WTC11 (cell line): ENCODE measurements at regions not wholly inside any gene's neighbourhood (a gene's known extent, or its start where the extent isn't known, plus 50 kb on each side); places are given as distances from the start of the nearest gene placed in this dataset.

ENCODE experiments used
- ATAC-seq: fragments of 200-7000 bp; cut with Tn5 transposase; 2 replicates; pipeline ENCODE4 v1.10.0; 2021; ENCODE audit warnings: mild to moderate bottlenecking, moderate library complexity
- CTCF ChIA-PET: fragments of 300-600 bp; sonication (Branson Sonifier 250); formaldehyde crosslinking; loops from one replicate; lab custom pipeline; 2021; ENCODE audit warnings: antibody characterized with exemption; lab: Charles Lee
- POLR2A ChIA-PET: fragments of 350-600 bp; sonication (Branson Sonifier 250); formaldehyde crosslinking; loops from one replicate; lab custom pipeline; 2021; ENCODE audit warnings: antibody characterized with exemption; lab: Charles Lee
- DNase-seq: peaks from one replicate; pipeline ENCODE4 v3.0.0; 2021; ENCODE audit warnings: low spot score
- H3K27ac Mint-ChIP-seq: 2 replicates; pipeline ENCODE4 v1.8.0; 2021; ENCODE audit warnings: mixed read lengths
- H3K27me3 Mint-ChIP-seq: 2 replicates; pipeline ENCODE4 v1.8.0; 2021; ENCODE audit warnings: low read depth, mild to moderate bottlenecking, moderate library complexity, mixed read lengths
- H3K36me3 Mint-ChIP-seq: 2 replicates; pipeline ENCODE4 v1.8.0; 2021; ENCODE audit warnings: mixed read lengths
- H3K4me1 Mint-ChIP-seq: 2 replicates; pipeline ENCODE4 v1.8.0; 2022; ENCODE audit warnings: mixed read lengths
- H3K4me3 Mint-ChIP-seq: 2 replicates; pipeline ENCODE4 v1.8.0; 2021; ENCODE audit warnings: mild to moderate bottlenecking, moderate library complexity, mixed read lengths
- H3K9me3 Mint-ChIP-seq: 2 replicates; pipeline ENCODE4 v1.8.0; 2021; ENCODE audit warnings: mixed read lengths
- CREB1 ChIP-seq: sonication (generic); formaldehyde crosslinking; IDR thresholded peaks from 2 replicates; pipeline ENCODE4 v1.8.0; 2023; ENCODE audit warnings: mild to moderate bottlenecking, missing genetic modification reagents
- RELA ChIP-seq: sonication (generic); formaldehyde crosslinking; IDR thresholded peaks from 2 replicates; pipeline ENCODE4 v1.8.1; 2022; ENCODE audit warnings: missing genetic modification reagents, mild to moderate bottlenecking, borderline replicate concordance
- TEAD1 ChIP-seq: sonication (generic); formaldehyde crosslinking; IDR thresholded peaks from 2 replicates; pipeline ENCODE4 v1.8.0; 2022; ENCODE audit warnings: mild to moderate bottlenecking, missing genetic modification reagents
- ZNF232 ChIP-seq: sonication (generic); formaldehyde crosslinking; IDR thresholded peaks from 2 replicates; pipeline ENCODE4 v1.8.0; 2022; ENCODE audit warnings: mild to moderate bottlenecking, missing genetic modification reagents
- ZNF396 ChIP-seq: fragments of 250-450 bp; sonication (Bioruptor Pico); IDR thresholded peaks from 2 replicates; pipeline ENCODE4 v1.8.0; 2021; ENCODE audit warnings: mild to moderate bottlenecking, moderate library complexity, borderline replicate concordance
- TF ChIP-seq, protein P1 (sequence below): sonication (generic); formaldehyde crosslinking; IDR thresholded peaks from 2 replicates; pipeline ENCODE4 v1.8.1; 2023; ENCODE audit warnings: mild to moderate bottlenecking, missing genetic modification reagents, moderate library complexity
- TF ChIP-seq, protein P2 (sequence below): fragments of 250-450 bp; sonication (Bioruptor Pico); conservative IDR thresholded peaks from 2 replicates; pipeline ENCODE4 v1.9.0; 2021; ENCODE audit warnings: mild to moderate bottlenecking
- TF ChIP-seq, protein P3 (sequence below): sonication (generic); formaldehyde crosslinking; IDR thresholded peaks from 2 replicates; pipeline ENCODE4 v1.8.0; 2022; ENCODE audit warnings: mild to moderate bottlenecking, missing genetic modification reagents
- TF ChIP-seq, protein P4 (sequence below): sonication (generic); formaldehyde crosslinking; IDR thresholded peaks from 2 replicates; pipeline ENCODE4 v1.8.1; 2023; ENCODE audit warnings: mild to moderate bottlenecking, missing genetic modification reagents, moderate library complexity
- TF ChIP-seq, protein P5 (sequence below): fragments of 200-600 bp; IDR thresholded peaks from 2 replicates; pipeline ENCODE4 v1.8.0; 2022; ENCODE audit warnings: antibody characterized with exemption
- TF ChIP-seq, protein P6 (sequence below): sonication (generic); formaldehyde crosslinking; IDR thresholded peaks from 2 replicates; pipeline ENCODE4 v1.8.1; 2022; ENCODE audit warnings: low read depth, missing genetic modification reagents, borderline replicate concordance
- TF ChIP-seq, protein P7 (sequence below): fragments of 250-450 bp; sonication (Bioruptor Pico); IDR thresholded peaks from 2 replicates; pipeline ENCODE4 v1.9.0; 2021; ENCODE audit warnings: mild to moderate bottlenecking

DNA sequence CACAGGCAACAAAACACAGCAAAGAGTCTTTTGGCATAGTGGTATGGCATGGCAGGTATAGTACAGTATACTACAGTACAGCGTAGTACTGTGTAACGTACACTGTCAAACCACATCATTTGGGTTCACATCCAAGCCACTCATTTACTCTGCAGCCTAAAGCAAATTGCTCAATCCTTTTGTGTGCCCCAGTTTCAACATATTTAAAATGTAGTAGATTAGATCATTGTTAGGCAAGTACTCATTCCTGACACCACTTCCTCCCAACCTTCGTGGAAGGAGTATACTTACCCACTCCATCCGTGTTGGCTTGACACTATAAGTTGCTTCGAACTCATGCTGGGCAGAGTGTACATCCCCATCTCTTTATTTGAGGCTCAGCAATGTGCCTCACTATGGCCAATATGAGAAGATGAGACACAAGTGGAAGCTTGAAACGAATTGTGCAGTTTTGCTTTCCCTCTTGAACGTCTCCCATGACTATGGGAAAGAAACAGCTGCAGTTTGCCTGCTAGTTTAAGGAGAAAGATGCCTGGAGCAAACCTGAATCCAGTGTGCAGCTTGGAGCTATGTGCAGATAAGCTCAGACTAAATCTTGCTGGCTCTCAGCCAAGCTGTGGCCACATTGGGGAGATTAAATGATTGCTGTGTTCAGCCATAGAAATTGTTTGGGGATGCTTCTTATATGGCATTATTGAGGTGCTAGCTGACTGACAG is 85.7 kb upstream of the TBL1X start:
- POLR2A ChIA-PET = no interaction called here
- Mint-ChIP-seq H3K36me3 (no peaks in the 10 kb centered on the region), H3K4me3 (no peak overlapping the region), H3K4me1 (peaks cover 5% of the 10 kb centered on the region; the same call in 1 of the 2 replicates), H3K9me3 (peaks cover 10% of the 10 kb centered on the region; the same call in 1 of the 2 replicates)
- ATAC-seq (no peak), DNase-seq (no peak)
- TF ChIP-seq, protein P1, sequence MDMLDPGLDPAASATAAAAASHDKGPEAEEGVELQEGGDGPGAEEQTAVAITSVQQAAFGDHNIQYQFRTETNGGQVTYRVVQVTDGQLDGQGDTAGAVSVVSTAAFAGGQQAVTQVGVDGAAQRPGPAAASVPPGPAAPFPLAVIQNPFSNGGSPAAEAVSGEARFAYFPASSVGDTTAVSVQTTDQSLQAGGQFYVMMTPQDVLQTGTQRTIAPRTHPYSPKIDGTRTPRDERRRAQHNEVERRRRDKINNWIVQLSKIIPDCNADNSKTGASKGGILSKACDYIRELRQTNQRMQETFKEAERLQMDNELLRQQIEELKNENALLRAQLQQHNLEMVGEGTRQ (CRISPR knock-in tag) = no peak
- TF ChIP-seq CREB1 = no peak
- TF ChIP-seq, all 79 proteins: peak for 0
- H3K27ac Mint-ChIP-seq = no peak overlapping the region
- CTCF ChIA-PET = no interaction called here
- no peaks in the 10 kb centered on the region for H3K27me3 Mint-ChIP-seq

DNA sequence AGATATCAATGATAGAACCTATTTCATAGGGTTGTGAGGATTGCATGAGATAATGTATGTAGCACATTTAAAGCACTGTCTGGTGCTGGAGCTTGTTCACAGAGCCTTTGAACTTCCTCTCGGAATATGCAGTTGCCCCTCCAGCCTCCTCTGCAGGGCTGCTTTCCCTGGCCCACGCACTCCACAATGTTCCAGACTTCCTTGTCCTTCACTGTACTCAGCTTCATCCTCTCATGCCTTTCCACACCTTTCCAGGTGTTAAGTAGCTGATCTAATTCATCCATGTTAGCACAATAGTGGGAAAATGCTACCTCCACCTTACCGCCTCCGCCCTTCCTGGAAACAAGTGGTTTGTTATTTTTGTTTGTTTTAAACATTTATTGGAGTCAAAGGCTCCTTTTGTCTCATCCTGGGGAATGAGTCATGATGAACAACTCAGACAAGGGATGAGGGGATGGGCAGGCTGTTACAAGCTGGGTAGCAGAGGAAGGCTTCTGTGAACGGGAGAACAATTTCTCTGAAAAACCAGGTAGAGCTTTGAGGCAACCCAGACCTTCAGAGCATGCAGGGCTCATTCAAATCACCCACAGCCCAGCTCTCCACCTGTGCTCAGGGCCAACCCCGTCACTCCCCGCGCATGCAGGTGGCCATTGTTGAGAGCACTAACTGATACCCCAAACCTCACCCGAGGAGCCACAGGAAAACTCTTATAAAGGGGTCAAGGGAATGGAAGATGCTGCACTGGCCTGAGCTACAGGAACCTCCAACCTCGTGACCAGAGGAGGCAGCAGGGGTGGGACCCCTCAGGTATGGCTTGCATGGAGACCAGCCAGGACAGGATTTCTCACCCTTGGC is 84.9 kb upstream of the TBL1X start:
- ChIA-PET POLR2A (no interaction called here), CTCF (no interaction called here)
- no peak for DNase-seq
- Mint-ChIP-seq H3K27ac (no peak overlapping the region), H3K4me3 (no peak overlapping the region), H3K4me1 (peaks cover 5% of the 10 kb centered on the region; the same call in 1 of the 2 replicates), H3K36me3 (no peaks in the 10 kb centered on the region), H3K27me3 (no peaks in the 10 kb centered on the region), H3K9me3 (peaks cover 10% of the 10 kb centered on the region; the same call in 1 of the 2 replicates)
- TF ChIP-seq RELA (CRISPR knock-in tag) (no peak), TEAD1 (no peak), ZNF232 (no peak), ZNF396 (CRISPR knock-in tag) (no peak)
- TF ChIP-seq, protein P2, sequence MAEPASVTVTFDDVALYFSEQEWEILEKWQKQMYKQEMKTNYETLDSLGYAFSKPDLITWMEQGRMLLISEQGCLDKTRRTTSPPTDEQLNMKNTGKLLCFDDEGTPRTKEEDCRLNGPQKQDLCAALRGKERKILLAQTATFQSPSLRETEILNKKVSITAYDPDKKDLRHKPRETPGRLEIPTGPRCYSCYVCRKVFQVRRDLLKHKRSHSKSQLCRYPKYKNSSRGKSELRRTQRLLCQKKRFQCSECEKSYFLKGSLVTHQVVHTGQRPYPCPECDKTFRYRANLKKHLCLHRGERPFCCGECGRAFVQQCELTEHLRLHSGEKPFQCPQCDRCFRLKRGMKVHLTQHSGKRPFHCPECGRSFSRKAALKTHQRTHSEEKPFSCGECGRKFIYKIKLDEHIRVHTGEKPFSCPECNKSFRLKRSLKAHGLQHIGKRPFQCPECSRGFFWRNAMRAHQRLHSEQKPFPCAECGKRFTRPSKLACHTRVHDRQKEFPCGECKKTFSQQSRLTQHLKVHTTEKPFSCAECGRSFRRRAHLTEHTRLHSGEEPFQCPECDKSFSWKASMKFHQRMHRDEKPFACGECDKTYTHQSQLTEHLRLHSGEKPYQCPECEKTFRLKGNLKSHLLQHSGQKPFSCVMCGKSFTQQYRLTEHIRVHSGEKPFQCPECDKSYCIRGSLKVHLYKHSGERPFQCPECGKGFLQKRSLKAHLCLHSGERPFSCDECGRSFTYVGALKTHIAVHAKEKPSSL = no peak
- TF ChIP-seq, protein P3, sequence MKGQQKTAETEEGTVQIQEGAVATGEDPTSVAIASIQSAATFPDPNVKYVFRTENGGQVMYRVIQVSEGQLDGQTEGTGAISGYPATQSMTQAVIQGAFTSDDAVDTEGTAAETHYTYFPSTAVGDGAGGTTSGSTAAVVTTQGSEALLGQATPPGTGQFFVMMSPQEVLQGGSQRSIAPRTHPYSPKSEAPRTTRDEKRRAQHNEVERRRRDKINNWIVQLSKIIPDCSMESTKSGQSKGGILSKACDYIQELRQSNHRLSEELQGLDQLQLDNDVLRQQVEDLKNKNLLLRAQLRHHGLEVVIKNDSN (CRISPR knock-in tag) = no peak
- TF ChIP-seq, protein P4, sequence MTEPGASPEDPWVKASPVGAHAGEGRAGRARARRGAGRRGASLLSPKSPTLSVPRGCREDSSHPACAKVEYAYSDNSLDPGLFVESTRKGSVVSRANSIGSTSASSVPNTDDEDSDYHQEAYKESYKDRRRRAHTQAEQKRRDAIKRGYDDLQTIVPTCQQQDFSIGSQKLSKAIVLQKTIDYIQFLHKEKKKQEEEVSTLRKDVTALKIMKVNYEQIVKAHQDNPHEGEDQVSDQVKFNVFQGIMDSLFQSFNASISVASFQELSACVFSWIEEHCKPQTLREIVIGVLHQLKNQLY = no peak
- TF ChIP-seq, protein P5, sequence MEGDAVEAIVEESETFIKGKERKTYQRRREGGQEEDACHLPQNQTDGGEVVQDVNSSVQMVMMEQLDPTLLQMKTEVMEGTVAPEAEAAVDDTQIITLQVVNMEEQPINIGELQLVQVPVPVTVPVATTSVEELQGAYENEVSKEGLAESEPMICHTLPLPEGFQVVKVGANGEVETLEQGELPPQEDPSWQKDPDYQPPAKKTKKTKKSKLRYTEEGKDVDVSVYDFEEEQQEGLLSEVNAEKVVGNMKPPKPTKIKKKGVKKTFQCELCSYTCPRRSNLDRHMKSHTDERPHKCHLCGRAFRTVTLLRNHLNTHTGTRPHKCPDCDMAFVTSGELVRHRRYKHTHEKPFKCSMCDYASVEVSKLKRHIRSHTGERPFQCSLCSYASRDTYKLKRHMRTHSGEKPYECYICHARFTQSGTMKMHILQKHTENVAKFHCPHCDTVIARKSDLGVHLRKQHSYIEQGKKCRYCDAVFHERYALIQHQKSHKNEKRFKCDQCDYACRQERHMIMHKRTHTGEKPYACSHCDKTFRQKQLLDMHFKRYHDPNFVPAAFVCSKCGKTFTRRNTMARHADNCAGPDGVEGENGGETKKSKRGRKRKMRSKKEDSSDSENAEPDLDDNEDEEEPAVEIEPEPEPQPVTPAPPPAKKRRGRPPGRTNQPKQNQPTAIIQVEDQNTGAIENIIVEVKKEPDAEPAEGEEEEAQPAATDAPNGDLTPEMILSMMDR = no peak
- TF ChIP-seq, protein P6, sequence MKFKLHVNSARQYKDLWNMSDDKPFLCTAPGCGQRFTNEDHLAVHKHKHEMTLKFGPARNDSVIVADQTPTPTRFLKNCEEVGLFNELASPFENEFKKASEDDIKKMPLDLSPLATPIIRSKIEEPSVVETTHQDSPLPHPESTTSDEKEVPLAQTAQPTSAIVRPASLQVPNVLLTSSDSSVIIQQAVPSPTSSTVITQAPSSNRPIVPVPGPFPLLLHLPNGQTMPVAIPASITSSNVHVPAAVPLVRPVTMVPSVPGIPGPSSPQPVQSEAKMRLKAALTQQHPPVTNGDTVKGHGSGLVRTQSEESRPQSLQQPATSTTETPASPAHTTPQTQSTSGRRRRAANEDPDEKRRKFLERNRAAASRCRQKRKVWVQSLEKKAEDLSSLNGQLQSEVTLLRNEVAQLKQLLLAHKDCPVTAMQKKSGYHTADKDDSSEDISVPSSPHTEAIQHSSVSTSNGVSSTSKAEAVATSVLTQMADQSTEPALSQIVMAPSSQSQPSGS (CRISPR knock-in tag) = no peak
- TF ChIP-seq, protein P7, sequence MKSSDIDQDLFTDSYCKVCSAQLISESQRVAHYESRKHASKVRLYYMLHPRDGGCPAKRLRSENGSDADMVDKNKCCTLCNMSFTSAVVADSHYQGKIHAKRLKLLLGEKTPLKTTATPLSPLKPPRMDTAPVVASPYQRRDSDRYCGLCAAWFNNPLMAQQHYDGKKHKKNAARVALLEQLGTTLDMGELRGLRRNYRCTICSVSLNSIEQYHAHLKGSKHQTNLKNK = no peak
- TF ChIP-seq, protein P1 (CRISPR knock-in tag) = no peak
- no peak for ATAC-seq
